Activated T-cell treated with anti-CD3 and anti-CD28 coated beads for 1 hour (primary cell): ENCODE measurements at regions not wholly inside any gene's neighbourhood (a gene's known extent, or its start where the extent isn't known, plus 50 kb on each side); places are given as distances from the start of the nearest gene placed in this dataset.

Source experiments
- DNase-seq: peaks from one replicate; pipeline ENCODE4 v3.0.0-alpha.2; 2020; ENCODE audit warnings: low read depth

DNA sequence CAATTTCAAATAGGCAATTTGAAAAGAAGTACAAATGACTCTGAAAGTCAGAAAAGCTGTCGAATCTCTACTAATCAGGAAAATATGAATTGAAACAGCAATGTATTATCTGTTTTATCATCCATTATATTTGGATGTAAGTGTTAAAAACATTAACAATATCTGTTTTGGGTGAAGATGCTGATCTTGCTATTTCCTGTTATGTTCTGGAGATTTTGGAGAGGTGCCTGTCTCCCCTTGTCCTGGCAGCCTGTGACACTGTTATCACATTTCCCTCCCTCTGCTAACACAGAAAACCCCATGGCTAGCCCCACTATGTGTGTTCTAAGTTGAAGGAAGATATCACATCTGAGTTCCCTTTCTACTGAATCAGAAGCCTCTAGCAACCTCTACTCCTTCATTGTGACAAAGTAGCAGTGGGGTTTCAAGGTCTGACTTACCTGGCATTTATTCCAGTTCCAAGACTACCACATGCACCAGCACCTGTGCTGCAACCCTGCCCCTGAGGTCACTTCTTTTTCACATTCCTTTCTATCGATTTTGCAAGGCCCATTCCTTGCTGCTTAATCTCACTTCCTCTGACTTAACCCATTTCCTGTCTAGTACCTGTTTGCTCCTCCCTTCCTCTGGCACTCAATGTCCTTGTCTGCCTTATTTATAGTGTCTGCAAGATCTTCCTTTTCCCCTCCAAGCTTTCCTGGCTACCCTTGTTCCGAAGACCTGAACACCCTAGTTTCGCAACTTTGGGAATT, 95.5 kb upstream of the COL8A1 start:
- no peak for DNase-seq

DNA sequence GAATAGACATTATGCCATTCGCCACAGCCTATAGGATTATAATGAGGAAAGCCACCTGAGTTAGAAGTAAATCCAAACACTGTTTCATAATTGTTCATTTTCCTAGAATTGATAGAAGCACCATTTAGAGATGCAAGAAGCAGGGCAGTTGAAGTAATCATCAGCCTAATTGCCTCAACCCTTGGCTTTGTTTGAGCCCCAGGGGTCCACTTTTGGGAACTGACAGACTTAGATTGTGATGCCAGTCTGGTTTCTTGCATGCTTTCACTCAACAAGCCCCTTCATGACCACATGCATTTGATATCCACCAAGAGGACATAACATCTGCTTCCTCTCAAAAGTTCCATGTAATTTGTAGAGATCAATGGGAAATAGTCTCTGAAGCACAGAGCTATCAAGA, 97.2 kb upstream of the COL8A1 start:
- no peak for DNase-seq

DNA sequence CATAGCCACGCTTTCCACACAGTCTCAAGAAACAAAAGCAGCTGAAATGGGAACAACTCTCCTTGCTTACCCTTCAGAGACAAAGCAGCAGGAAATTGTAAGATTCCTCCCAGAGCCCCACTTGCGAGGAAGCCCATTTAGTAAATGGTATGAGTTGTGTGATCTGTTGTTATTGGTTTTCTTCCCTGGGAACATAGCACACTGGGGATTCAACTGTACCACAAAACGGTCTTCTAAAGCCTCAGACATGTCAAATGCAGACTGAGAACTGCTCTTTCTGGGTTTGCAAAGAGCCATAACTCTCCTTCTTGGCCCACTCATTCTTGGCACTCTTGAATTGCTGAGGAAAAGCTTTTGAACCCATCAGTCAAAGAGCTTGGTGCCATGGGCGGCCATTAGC, 101.0 kb upstream of the COL8A1 start:
- no peak for DNase-seq

DNA sequence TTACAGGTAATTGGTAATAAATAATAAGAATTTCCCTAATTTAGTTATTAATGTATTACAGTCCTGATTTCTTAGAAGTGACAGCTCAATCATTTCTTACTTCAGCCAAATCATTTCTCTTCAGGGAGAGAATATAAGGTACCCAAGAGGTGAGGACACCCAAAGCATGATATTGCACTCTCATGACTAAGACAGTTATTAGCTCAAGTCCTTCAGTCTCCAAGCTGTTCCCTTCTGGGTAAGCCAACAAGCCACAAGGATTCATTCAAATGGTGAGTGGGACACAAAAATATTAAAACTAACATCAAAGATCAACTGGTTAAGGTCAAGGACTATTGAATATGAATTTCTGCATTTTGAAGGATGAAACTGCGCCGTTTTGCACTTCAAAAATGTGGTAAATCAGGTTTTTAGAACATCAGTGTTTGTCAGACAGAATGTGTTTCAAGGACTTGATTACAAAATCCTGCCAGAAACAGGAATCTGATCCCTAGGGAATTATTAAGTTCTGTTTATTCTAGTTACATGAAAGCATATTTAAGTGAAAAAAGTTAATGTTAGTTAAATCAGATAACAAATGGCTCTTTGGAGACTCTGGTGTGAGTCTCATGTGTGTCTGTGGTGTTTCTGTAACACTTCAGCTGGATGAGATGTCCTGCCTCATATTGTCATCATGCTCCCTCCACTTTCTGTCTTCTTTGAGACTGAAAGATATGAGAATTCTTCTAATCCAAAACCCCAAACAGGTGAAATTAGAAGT, 101.7 kb upstream of the COL8A1 start:
- no peak for DNase-seq

DNA sequence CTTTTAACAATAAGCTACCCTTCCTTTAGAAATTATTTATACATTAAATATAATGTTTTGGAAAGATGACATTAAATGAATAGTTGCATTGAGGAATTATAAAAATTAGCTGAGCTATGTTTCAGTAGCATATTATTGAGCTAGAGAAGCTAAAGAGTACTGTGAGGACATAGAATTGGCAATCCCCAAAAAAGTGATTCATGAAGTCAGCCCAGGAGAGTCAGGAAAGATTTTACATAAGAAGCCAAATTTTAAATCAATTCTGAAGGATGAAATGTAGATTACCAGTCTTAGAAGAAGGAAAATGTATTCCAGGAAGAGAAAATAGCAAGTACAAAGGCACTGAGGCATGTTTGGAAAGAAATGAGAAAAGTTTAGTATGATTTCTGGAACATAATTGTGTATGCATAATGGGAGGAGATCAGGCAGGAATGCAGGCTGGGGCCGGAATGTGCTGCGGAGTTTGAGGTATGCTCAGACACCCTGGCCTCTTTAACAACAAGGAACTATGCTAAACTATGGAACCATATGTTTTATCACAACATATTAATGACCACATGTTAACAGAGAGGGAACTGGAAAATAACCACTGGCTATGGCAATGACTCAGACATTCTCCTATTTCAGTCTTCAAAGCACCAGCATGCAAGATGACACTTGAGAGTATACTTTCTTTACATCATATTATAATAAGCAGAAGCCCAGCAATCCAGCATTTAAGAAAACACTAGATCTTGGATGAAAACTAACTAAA, 103.3 kb upstream of the COL8A1 start:
- DNase-seq, result no peak

DNA sequence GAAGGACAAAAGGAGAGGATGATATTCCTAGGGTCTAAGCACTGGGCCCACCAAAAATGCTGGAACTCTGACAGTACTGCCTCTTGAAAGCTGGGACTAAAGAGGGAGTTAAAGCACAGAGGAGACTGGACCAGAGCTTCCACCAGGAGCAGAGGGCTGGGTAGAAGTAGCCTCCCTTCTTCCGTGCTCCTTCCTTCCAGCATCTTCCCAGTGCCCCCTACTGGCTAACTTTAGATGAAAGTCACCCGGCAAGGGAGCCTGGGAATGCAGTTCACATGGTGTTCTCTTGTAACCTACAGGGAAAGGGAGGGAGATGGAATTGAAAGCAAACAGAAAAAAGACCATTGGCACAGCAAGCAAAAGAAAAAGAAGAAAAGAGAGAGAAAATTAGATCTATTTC, 106.1 kb upstream of the COL8A1 start:
- no peak for DNase-seq

DNA sequence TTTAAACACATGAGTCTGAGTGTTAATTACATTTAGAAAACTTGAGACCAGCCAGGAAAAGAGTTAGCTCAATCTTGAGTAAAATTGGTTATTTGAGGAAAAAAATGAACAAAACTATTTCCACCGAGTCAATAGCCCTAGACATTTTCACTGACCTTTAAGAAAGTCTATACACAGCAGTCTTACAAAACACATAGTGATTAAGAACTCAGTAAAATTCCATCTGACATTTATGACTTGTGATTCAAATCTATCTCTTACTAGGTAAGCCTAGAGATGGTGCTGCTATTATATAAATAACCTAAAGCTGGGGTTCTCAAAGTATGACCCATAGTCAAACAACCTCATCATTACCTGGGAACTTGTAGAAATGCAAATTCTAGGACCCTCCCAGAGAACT, 109.1 kb upstream of the COL8A1 start:
- DNase-seq, result no peak

DNA sequence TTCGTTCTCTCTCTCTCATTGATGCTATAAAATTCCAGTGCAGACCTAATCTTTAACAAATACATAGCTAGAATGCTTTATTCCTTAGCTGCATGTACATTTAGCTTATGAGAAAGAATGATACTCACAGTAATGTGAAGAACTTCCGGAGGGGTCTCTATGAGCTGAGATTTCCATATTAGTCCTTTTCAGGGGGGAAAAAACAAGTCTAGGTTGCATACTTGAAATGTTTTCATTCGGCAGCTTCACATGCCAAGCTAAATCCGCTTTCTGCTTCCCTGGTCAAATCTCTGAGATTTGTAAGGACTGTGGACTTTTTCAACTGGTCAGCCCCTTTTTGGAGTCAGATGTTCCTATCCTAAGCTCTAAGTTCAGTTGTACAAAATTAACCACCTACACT, 111.5 kb upstream of the COL8A1 start:
- no peak for DNase-seq

DNA sequence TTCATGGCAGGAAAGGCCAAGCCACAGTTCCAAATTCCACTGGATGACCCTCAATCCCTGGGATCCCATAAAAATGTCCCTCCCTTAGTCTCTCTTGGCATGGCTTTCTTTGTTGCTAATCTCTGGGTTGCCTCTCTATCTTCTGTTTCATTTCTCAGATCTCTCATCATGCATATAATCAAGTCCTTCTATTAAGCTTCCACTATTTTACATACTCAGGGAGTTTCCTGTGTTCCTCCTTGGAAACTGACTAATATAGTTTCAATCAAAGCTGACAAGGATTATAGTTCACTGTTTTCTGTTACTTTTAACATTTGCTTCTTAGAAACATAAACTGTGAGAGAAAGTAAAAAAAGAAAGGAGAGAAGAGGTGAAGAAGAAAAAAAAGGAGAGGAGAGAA, 113.8 kb upstream of the COL8A1 start:
- DNase-seq, result no peak

DNA sequence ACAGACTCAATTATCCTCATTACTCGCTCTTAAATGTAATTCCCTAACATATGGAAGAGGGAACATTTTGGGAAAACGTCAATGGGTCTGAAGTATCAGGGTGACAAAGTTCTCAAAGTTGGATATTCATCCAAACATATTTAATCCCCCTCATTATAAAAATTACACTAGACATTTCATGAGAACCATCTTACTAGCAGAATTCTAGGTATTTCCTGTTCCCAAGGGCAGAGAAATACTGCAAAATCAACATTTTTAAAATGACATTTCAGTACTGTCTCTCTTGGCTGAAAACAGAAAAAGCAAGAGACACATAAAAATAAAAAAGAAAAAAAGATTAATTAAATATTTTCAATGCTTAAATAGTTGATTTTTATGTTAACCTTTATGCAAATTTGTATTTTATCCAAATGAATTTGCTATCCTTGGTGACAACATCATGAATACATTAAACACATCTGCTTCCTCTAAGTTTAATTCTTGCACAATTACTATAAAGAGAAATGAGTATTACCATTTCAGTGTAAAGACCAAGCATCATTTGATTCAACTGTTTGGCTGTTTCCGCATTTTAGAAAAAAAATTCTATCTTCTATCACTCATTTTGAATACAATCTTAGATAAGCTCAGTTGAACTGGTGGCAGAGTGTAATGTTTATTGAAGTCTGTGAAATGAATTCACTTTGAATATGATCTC, 114.8 kb upstream of the COL8A1 start:
- DNase-seq, result no peak

DNA sequence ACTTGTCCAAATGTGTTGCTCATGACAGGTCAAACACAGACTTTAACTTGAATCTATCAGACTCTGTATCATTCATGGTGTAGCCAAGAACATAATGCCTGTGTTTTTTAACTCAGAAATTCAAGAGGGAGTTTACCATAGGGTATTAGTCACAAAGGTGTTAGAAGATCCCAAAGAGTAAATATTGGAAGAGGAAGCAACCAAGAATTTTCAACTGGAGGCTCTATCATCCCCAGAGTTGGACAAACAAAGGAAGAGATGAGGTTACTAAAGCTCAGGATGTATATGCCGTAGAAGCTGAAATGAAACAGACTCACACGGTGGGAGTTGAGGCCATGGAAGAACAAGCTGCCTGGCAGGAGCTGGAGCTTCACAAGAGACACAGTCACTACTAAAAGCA, 116.2 kb upstream of the COL8A1 start:
- no peak for DNase-seq

DNA sequence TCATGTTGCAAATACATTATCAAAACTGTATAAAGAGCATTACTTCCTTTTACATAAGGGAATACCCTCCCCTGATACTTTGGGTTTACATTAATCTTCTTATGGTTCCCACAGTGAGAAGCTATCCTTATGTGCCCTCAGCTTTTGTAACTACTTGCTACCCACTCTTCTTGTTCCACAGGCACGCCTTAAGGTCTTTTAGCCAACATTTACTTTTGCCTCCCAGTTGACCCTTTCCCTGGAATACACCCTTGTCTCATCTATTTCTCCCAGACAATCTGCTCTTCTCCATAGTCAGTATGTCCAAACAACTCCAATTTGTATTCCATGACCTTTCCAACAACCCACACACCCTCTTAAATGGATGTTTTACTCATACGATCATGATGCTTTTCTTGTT, 116.8 kb upstream of the COL8A1 start:
- no peak for DNase-seq

DNA sequence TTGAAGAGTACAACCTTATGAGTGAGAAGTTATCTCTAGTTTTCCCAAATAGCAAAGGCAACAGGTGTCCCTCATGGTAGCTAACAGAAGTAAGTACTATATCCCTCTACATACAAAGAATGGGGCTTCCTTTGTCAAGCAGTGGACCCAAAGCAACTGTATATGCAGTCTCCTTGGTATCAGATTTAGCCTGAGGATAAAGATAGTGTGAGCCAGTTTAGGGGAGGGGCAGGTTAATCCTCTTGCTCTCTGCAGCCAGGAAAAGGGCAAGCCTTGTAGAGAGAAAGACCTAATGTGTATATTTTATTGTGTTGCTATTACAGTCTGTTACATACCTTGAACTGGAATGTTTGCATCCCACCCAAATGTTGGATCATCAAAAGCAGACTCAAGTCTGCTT, 117.9 kb upstream of the COL8A1 start:
- no peak for DNase-seq

DNA sequence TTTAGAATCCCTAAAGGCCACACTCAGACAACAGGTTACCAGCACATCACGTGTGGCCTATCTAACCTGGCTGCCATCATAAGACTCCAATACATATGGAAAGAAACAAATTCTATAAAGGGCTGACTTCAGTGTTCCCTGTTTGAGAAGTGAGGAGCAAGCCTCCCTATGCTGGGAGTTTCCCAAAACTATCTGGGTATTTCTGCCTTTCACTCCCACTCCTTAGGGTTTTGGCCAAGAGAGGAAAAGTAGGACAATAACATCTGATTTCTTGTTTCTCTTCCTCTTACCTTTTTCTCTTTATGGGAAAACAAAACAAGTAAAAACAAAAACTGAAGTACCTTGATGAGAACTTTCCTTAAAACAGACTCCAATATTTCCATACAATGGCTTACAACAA, 121.5 kb upstream of the COL8A1 start:
- no peak for DNase-seq

DNA sequence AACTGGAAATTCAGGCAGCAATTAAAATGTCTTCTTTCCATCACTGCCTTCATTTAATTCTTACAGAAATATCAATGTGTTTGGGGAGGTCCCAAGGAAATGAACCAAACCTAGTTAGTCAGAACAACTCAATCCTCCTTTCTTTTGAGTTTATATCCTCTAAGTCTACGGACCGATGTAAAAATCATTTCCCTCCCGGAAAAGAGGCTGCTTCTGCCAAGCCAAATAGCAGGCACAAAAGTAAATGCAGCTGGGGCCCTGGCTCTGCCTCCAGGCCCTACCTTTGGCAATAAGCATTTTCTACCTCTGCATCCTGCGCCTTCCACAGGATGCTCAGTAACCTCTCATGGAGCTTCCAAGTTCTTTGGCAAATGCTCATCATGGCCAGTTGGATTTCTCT, 122.5 kb upstream of the COL8A1 start:
- DNase-seq, result no peak

DNA sequence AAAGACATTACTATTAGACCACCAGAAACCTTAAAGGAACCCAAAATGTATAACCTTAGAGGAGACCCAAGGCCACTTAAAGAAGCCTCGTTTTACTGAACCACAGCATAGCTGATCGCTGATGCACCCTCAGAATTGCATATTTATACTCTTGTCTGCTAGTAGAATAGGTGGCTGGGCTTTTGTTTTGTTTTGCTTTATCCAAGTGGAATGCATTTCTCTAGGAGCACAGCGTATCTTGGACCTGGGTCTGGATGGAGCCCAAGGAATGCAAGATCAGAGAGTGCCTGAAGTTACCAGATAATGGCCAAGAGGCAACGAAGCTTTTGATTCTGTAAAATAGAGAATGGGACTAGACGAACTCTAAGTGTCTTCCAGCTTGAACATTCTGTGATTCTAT, 129.2 kb upstream of the COL8A1 start:
- no peak for DNase-seq

DNA sequence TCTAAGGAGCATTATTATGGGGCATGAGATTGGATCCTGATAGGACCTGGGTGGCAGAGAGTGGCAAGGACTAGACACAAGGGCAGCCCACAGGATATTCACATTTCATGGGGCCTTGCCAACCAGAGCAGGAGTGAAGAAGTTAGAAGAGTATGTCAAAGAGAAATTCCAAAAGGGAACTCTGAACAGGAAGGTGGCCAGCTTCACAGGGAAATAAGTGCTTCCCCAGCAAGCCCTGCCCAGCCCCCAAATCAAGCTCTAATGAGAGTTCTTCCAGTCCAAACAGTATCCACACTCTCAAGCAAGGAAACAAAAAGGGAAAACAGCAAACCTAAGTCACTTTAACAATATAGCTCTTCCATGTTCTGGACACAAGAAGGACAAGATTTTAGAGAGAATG, 130.2 kb upstream of the COL8A1 start:
- DNase-seq, result no peak

DNA sequence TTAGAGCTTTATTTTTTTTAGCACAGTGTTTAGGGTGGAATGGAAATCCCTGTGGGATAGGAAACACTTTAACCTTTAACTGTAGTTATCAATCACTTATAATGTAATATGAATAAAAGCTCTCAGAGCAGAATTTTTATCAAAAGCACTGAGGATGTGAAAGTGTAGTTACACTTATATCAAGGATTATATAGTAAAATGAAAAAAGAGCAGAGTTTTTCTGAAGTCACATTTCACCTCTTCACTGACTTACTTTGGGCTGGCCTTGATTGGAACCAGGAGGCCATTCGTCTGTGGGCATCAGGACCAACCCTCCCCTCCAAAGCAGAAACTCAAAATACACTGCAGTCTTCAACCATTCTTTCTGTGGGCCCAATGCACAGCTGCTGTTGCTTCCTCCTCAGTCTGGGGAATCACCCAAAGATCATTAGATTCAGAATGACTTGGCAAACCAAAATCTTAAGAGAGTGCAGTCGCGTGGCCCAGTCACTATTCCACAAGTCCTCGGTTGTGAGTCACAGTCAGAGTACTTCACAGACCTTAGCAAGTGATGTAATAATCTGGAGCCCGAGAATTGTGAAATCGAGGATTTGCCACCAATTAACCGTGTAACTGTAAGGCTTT, 132.6 kb upstream of the COL8A1 start:
- DNase-seq, result no peak

DNA sequence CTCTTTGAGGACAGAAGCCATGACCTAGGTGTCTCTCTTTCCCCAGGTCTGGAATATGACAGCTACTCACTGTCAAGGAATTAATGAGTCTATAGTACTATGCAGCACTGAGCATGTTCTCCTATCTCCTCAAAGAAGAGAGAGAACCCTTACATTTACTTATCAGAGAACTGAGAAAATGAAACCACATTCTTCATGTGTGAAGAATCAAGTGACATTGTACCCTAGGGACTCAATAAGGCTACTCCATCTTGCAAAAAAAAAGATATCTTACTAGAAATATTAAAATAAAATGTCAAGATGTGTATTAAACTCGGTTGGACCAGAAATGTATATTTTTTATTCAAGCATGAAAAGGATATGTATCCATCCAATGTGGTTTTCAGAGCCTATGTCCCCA, 133.2 kb upstream of the COL8A1 start:
- DNase-seq, result no peak

DNA sequence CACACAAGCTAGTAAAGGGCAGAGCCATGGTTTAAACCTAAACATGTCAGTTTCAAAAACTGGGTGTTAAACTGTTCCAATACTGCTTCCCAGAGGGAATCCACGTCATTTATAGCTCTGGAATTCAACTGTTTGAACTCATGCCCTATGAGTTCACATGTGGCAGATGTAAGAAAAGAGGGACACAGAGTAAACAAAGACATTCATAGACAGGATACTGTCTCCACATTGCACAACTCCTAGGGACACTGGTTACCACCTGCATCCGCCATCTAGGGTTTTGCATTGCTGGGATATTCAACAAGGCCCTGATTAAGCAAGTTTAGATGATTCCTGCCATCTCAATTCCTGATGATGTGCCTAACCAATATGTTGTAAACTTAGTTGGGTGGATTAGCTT, 134.1 kb upstream of the COL8A1 start:
- DNase-seq, result no peak

DNA sequence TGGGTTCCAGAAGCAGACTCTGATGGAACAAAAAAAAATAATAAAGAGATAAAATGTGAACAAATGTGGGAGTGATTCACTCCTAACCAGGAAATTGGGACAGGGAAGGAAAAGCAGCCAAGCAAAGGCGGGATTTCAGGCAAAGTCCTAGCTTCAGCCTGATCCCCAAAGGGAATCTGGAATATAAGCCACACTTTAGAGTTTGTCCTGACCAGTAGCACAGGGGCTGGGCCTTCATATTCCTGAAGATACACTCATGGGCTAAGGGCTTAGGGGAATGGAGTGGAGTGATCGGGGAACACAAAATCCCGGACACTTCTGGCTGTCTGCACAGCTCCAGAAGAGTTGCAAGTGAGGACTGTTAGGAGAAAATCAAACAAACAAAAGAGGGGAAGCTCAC, 135.0 kb upstream of the COL8A1 start:
- DNase-seq, result no peak

DNA sequence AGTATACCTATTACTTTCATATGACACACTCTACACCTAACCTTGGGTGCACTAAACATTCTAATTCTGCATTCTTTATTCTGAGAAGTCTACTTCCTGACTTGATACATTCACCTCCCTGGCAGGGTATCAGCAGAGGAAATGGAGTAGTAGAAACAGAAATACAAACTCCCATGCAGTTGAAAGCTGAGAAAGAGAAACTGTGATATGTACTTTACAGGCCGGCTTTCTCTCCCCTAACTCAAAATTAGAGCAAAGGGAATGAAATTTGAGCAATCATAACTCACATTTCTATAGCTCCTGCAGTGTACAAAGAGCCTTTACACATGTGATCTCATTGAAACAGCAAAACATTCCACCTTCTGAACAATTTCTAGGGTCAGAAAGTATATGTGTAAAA, 135.5 kb upstream of the COL8A1 start:
- DNase-seq, result no peak
